OCI-LY1 (cell line): ENCODE measurements at regions not wholly inside any gene's neighbourhood (a gene's known extent, or its start where the extent isn't known, plus 50 kb on each side); places are given as distances from the start of the nearest gene placed in this dataset.

Source experiments
- H2AFZ ChIP-seq: fragments of 200-600 bp; sonication (generic), shearing (Covaris generic); 2 replicates; pipeline ENCODE4 v1.6.0; 2014; ENCODE audit warnings: antibody characterized with exemption, mild to moderate bottlenecking, low read length
- H3F3A ChIP-seq: fragments of 200-600 bp; sonication (generic), shearing (Covaris generic); 2 replicates; pipeline ENCODE4 v1.6.0; 2014; ENCODE audit warnings: mild to moderate bottlenecking, antibody characterized with exemption, low read length, moderate library complexity; ENCODE audit not compliant: insufficient read depth
- H3K27ac ChIP-seq: fragments of 200-600 bp; sonication (generic); 2 replicates; pipeline ENCODE4 v1.5.1; 2014; ENCODE audit warnings: low read length, mixed run types, mild to moderate bottlenecking, low read depth; ENCODE audit not compliant: poor library complexity, severe bottlenecking
- H3K27me3 ChIP-seq: fragments of 200-600 bp; sonication (generic); 2 replicates; pipeline ENCODE4 v1.6.0; 2014; ENCODE audit warnings: antibody characterized with exemption, mild to moderate bottlenecking, low read length, moderate library complexity; ENCODE audit not compliant: insufficient read depth
- H3K36me3 ChIP-seq: fragments of 200-600 bp; sonication (generic); 2 replicates; pipeline ENCODE4 v1.6.1; 2014; ENCODE audit warnings: mild to moderate bottlenecking, antibody characterized with exemption, low read length, moderate library complexity, mixed read lengths; ENCODE audit not compliant: insufficient read depth
- H3K4me1 ChIP-seq: fragments of 200-600 bp; sonication (generic); 2 replicates; pipeline ENCODE4 v1.5.1; 2014; ENCODE audit warnings: mild to moderate bottlenecking, low read length, moderate library complexity; ENCODE audit not compliant: insufficient read depth, severe bottlenecking
- H3K4me2 ChIP-seq: fragments of 200-600 bp; sonication (generic), shearing (Covaris generic); 2 replicates; pipeline ENCODE4 v1.6.1; 2014; ENCODE audit warnings: low read length
- H3K4me3 ChIP-seq: fragments of 200-600 bp; sonication (generic); 2 replicates; pipeline ENCODE4 v1.5.1; 2014; ENCODE audit warnings: low read length, low read depth, mild to moderate bottlenecking, mixed read lengths; ENCODE audit not compliant: poor library complexity, severe bottlenecking
- H3K79me2 ChIP-seq: fragments of 200-600 bp; shearing (Covaris generic); 2 replicates; pipeline ENCODE4 v1.6.1; 2016; ENCODE audit warnings: mixed run types, low read length, mixed read lengths; ENCODE audit not compliant: insufficient read depth
- H3K9ac ChIP-seq: fragments of 200-600 bp; sonication (generic), shearing (Covaris generic); 2 replicates; pipeline ENCODE4 v1.6.1; 2014; ENCODE audit warnings: mild to moderate bottlenecking, low read length, mixed read lengths
- H3K9me2 ChIP-seq: fragments of 200-600 bp; sonication (generic), shearing (Covaris generic); 2 replicates; pipeline ENCODE4 v1.6.1; 2014; ENCODE audit warnings: low read depth, mild to moderate bottlenecking, low read length, mixed read lengths
- H3K9me3 ChIP-seq: fragments of 200-600 bp; shearing (Covaris generic); 2 replicates; pipeline ENCODE4 v1.6.1; 2014; ENCODE audit warnings: low read length, mixed read lengths
- H4K20me1 ChIP-seq: fragments of 200-600 bp; sonication (generic), shearing (Covaris generic); 2 replicates; pipeline ENCODE4 v1.6.0; 2016; ENCODE audit warnings: mild to moderate bottlenecking, low read length; ENCODE audit not compliant: insufficient read depth
- EZH2 ChIP-seq: fragments of 200-600 bp; sonication (generic), shearing (Covaris generic); IDR thresholded peaks from 2 replicates; pipeline ENCODE4 v1.8.0; 2017; ENCODE audit warnings: borderline replicate concordance, mixed run types, mild to moderate bottlenecking, antibody characterized with exemption, low read length, moderate library complexity, mixed read lengths
- TF ChIP-seq, protein P1 (sequence below): fragments of 200-600 bp; sonication (generic), shearing (Covaris generic); IDR thresholded peaks from 2 replicates; pipeline ENCODE4 v1.5.1; 2017; ENCODE audit warnings: mild to moderate bottlenecking, antibody characterized with exemption, low read length, moderate library complexity, mixed read lengths

DNA sequence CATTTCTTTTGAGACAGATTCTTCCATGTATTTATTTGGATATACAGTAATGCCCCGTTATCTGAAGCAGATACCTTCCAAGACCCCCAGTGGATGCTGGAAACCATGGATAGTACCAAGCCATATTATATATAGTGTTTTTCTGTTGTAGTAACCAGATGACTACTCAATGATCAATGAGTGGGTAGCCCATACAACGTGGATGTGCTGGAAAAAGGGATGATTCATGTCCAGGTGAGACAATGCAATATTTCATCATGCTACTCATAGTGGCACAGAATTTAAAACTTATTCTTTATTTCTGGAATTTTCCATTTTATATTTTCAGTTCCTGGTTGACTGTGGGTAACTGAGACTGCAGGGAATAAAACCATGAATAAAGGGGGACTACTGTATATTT is 427.5 kb downstream of the METTL15 start:
- no peak overlapping the region for H2AFZ ChIP-seq
- H3K79me2 ChIP-seq: no peaks in the 10 kb centered on the region
- no peaks in the 10 kb centered on the region for H4K20me1 ChIP-seq
- H3K27ac ChIP-seq: no peak overlapping the region
- no peaks in the 10 kb centered on the region for H3K36me3 ChIP-seq
- no peaks in the 10 kb centered on the region for H3K4me1 ChIP-seq
- H3K4me3 ChIP-seq: no peak overlapping the region
- H3K4me2 ChIP-seq: no peak overlapping the region
- no peak overlapping the region for H3K9ac ChIP-seq
- H3K27me3 ChIP-seq: no peaks in the 10 kb centered on the region
- H3K9me3 ChIP-seq: no peaks in the 10 kb centered on the region
- H3F3A ChIP-seq: no peaks in the 10 kb centered on the region
- H3K9me2 ChIP-seq: no peaks in the 10 kb centered on the region
- no peak for TF ChIP-seq EZH2

DNA sequence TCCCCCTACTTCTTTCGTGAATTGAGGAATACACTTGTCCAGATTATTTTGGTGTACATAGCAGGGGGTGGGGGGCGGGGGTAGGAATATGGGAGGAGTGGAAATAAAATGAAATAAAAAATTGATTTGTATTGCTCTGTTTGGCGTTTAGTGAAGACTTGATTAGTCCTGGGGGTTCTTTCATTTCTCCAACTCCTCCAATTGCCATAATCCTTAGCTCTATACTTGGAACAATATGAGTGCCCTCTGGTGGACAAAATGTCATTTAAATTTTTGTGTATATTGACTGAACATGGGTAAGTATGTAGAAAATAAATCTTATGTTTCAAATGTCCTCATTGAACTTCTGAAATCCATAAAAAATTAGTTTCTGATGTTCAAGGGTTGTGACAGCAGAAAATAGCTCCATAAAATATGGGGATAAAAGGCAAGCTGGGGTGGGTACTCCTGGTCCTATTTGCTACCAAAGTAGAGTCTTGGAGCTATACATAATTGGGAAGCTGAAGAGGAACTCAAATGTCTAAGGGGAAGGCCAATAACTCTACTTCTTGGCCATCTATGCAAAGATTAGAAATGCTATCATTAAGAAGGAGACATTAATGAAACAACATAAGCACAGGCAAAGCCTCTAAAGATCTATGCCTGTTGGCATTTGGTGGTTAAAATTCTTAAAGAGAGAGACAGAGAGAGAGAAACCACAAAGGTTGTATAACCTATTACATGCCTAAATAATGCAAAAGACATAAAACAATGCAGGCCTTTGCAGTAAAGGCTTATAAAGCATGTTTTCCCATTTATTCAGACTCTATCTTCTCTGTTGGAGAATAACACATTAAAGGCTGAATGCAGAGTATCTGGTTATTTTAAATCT is 421.6 kb downstream of the METTL15 start:
- TF ChIP-seq, protein P1, sequence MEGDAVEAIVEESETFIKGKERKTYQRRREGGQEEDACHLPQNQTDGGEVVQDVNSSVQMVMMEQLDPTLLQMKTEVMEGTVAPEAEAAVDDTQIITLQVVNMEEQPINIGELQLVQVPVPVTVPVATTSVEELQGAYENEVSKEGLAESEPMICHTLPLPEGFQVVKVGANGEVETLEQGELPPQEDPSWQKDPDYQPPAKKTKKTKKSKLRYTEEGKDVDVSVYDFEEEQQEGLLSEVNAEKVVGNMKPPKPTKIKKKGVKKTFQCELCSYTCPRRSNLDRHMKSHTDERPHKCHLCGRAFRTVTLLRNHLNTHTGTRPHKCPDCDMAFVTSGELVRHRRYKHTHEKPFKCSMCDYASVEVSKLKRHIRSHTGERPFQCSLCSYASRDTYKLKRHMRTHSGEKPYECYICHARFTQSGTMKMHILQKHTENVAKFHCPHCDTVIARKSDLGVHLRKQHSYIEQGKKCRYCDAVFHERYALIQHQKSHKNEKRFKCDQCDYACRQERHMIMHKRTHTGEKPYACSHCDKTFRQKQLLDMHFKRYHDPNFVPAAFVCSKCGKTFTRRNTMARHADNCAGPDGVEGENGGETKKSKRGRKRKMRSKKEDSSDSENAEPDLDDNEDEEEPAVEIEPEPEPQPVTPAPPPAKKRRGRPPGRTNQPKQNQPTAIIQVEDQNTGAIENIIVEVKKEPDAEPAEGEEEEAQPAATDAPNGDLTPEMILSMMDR: peak; percentile 56; the same call in 1 of the 2 replicates
- no peak for TF ChIP-seq EZH2
- H3K4me2 ChIP-seq: no peak overlapping the region
- H3F3A ChIP-seq: no peaks in the 10 kb centered on the region
- H4K20me1 ChIP-seq: no peaks in the 10 kb centered on the region
- H2AFZ ChIP-seq: no peak overlapping the region
- H3K27ac ChIP-seq: no peak overlapping the region
- H3K9me3 ChIP-seq: no peaks in the 10 kb centered on the region
- no peaks in the 10 kb centered on the region for H3K4me1 ChIP-seq
- no peak overlapping the region for H3K9ac ChIP-seq
- no peaks in the 10 kb centered on the region for H3K9me2 ChIP-seq
- no peaks in the 10 kb centered on the region for H3K27me3 ChIP-seq
- no peaks in the 10 kb centered on the region for H3K36me3 ChIP-seq
- H3K79me2 ChIP-seq: no peaks in the 10 kb centered on the region
- no peak overlapping the region for H3K4me3 ChIP-seq

DNA sequence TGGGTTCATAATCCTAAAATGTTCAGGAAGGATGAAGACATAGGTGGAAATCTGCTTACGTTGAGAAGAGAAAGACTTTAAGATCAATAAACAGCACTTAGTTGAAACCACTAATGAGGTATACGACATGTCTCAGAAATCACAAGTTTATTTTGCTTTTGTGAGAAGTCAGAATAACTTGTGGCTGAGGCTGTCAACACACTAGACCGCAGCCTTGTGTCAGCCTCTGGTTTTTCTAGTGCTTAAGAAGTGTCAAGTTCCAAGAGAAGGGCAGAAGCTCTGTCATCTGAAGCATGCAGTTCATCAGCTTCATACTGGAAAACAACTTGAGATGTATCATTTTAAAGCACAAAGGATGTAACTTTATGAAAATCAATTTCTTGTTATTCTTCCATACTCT is 420.9 kb downstream of the METTL15 start:
- H3K27ac ChIP-seq: no peak overlapping the region
- H3K79me2 ChIP-seq: no peaks in the 10 kb centered on the region
- H3K9ac ChIP-seq: no peak overlapping the region
- no peak overlapping the region for H3K4me3 ChIP-seq
- no peak overlapping the region for H3K4me2 ChIP-seq
- H3K36me3 ChIP-seq: no peaks in the 10 kb centered on the region
- H2AFZ ChIP-seq: no peak overlapping the region
- TF ChIP-seq, protein P1: no peak
- no peak for TF ChIP-seq EZH2
- no peaks in the 10 kb centered on the region for H3F3A ChIP-seq
- H3K4me1 ChIP-seq: no peaks in the 10 kb centered on the region
- H3K9me3 ChIP-seq: no peaks in the 10 kb centered on the region
- H4K20me1 ChIP-seq: no peaks in the 10 kb centered on the region
- H3K9me2 ChIP-seq: no peaks in the 10 kb centered on the region
- no peaks in the 10 kb centered on the region for H3K27me3 ChIP-seq
